ENCODE measurements at regions not wholly inside any gene's neighbourhood (a gene's known extent, or its start where the extent isn't known, plus 50 kb on each side); places are given as distances from the start of the nearest gene placed in this dataset.

- H3K4me2 ChIP-seq (ENCODE audit: insufficient read depth, low read length), result no peak overlapping the region
- no peak overlapping the region for H2AFZ ChIP-seq (ENCODE audit: low read depth, low read length)
- in situ Hi-C loops (cut with MboI) (no loop called here), intact Hi-C loops (cut with micrococcal nuclease) (no loop called here)
- no peak for TF ChIP-seq MEF2A (IDR thresholded peaks at IDR 0.05; ENCODE audit: control insufficient read depth, low read depth, low read length)
- no peak for TF ChIP-seq OTX1 (CRISPR knock-in tag; IDR thresholded peaks at IDR 0.05)
- TF ChIP-seq LEF1 (IDR thresholded peaks at IDR 0.05), result no peak
- no peak for TF ChIP-seq CHCHD3 (CRISPR knock-in tag; IDR thresholded peaks at IDR 0.05)
- no peak for TF ChIP-seq C11orf30 (IDR thresholded peaks at IDR 0.05; ENCODE audit: low read depth)
- TF ChIP-seq FIP1L1 (IDR thresholded peaks at IDR 0.05; ENCODE audit: low read depth, low read length, poor library complexity, severe bottlenecking), result no peak
- no peak for TF ChIP-seq TFAM (CRISPR knock-in tag; conservative IDR thresholded peaks at IDR 0.05)
- no peak for TF ChIP-seq FOSL1 (tag; conservative IDR thresholded peaks at IDR 0.05)
- no peak for TF ChIP-seq ZNF507 (tag; conservative IDR thresholded peaks at IDR 0.05)
- TF ChIP-seq, protein P1, sequence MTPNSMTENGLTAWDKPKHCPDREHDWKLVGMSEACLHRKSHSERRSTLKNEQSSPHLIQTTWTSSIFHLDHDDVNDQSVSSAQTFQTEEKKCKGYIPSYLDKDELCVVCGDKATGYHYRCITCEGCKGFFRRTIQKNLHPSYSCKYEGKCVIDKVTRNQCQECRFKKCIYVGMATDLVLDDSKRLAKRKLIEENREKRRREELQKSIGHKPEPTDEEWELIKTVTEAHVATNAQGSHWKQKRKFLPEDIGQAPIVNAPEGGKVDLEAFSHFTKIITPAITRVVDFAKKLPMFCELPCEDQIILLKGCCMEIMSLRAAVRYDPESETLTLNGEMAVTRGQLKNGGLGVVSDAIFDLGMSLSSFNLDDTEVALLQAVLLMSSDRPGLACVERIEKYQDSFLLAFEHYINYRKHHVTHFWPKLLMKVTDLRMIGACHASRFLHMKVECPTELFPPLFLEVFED (CRISPR knock-in tag; conservative IDR thresholded peaks at IDR 0.05), result no peak
- ChIA-PET CTCF (ENCODE audit: low intra/inter-chr PET ratio) (no interaction called here), POLR2A (no interaction called here)
- FAIRE-seq, result no peak
- no peaks in the 10 kb centered on the region for H4K20me1 ChIP-seq (replicated peaks; ENCODE audit: control insufficient read depth, insufficient read depth, low read length)
- H3K9me1 ChIP-seq (ENCODE audit: control insufficient read depth, insufficient read depth, low read length), result no peaks in the 10 kb centered on the region
- no peaks in the 10 kb centered on the region for H3K9me3 ChIP-seq (replicated peaks; ENCODE audit: control insufficient read depth, insufficient read depth, low read depth, low read length)
- no peaks in the 10 kb centered on the region for H3K27me3 ChIP-seq (ENCODE audit: control insufficient read depth in 2 of 2, insufficient read depth in 2 of 2, low read length in 2 of 2)
- H3K79me2 ChIP-seq (ENCODE audit: control insufficient read depth, insufficient read depth, low read length), result no peaks in the 10 kb centered on the region
- H3K36me3 ChIP-seq (ENCODE audit: control insufficient read depth, insufficient read depth, low read length), result no peaks in the 10 kb centered on the region
- no peak overlapping the region for H3K4me3 ChIP-seq
- no TSS peak for BruUV-seq (replicated peaks)
- no peak for DNase-seq (ENCODE audit: extremely low read depth in 1 of 4, low spot score in 3 of 4)
- 0% methylated on average over 4 of the region's 4 CpGs for WGBS (ENCODE audit: insufficient coverage, low coverage, missing lambda C conversion rate)
- H3K9ac ChIP-seq (ENCODE audit: insufficient read depth in 1 of 2, low read depth in 2 of 2, low read length in 2 of 2), result no peak overlapping the region
- H3K4me1 ChIP-seq (replicated peaks in 1 of 2; ENCODE audit: control insufficient read depth in 2 of 2, insufficient read depth in 2 of 2, low read length in 2 of 2), result no peaks in the 10 kb centered on the region
- H3K27ac ChIP-seq (ENCODE audit: extremely low read depth, low read depth, low read length), result no peak overlapping the region
- ATAC-seq, result no peak
These were observed 406.9 kb downstream of the CNTN6 start for GRCh38 chr3:1499694-1500093.
